Cardiac muscle cell (in vitro differentiated cells and primary cell): ENCODE measurements at regions not wholly inside any gene's neighbourhood (a gene's known extent, or its start where the extent isn't known, plus 50 kb on each side); places are given as distances from the start of the nearest gene placed in this dataset.

ENCODE experiments used
- DNase-seq, 2 donors: peaks; one replicate each; pipeline versions ENCODE4 v3.0.0 to v3.0.0-alpha.2; 2010 to 2017; ENCODE audit warnings: low read depth in 1 of 2, low spot score in 1 of 2
- H3K27ac ChIP-seq: fragments of 200-600 bp; sonication (generic); 2 replicates; pipeline ENCODE4 v1.5.1; 2016
- H3K27me3 ChIP-seq: fragments of 200-600 bp; sonication (generic); 2 replicates; pipeline ENCODE4 v1.6.0; 2016; ENCODE audit warnings: control low read depth
- H3K36me3 ChIP-seq: fragments of 200-600 bp; sonication (generic); 2 replicates; pipeline ENCODE4 v1.5.1; 2016; ENCODE audit warnings: control low read depth
- H3K4me1 ChIP-seq: fragments of 200-600 bp; sonication (generic); 2 replicates; pipeline ENCODE4 v1.8.1; 2017; ENCODE audit warnings: low read depth, mild to moderate bottlenecking, mixed run types
- H3K4me3 ChIP-seq: fragments of 200-600 bp; sonication (generic); 2 replicates; pipeline ENCODE4 v1.5.1; 2016; ENCODE audit warnings: mild to moderate bottlenecking
- H3K9me3 ChIP-seq: fragments of 200-600 bp; sonication (generic); 2 replicates; pipeline ENCODE4 v1.5.1; 2017; ENCODE audit warnings: low read depth, mild to moderate bottlenecking, control low read depth
- TF ChIP-seq, protein P1 (sequence below): IDR thresholded peaks from 2 replicates; pipeline ENCODE4 v1.5.1; 2012; ENCODE audit warnings: low read depth, mild to moderate bottlenecking, low read length

DNA sequence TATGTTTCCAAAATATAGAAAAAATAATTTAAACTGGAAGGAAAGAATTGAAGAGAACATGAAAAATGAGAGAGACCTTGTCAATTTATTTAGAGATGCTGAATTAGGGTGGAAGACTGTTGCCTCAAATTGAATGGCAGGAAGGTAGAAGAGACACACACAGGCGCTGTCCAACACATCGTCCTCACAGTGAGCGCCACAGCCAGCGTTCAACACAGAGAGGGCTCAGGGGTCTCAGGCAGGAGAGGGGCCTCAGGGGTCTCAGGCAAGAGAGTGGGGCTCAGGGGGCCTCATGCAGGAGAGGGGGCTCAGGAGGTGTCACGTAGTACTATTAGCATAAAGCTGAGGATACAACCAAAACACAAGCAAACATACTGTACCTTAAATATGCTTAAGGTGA lies 65.7 kb downstream of the TMEM18 start:
- H3K27me3 ChIP-seq, result peaks cover 27% of the 10 kb centered on the region
- H3K9me3 ChIP-seq, result no peaks in the 10 kb centered on the region
- no peaks in the 10 kb centered on the region for H3K36me3 ChIP-seq
- TF ChIP-seq, protein P1, sequence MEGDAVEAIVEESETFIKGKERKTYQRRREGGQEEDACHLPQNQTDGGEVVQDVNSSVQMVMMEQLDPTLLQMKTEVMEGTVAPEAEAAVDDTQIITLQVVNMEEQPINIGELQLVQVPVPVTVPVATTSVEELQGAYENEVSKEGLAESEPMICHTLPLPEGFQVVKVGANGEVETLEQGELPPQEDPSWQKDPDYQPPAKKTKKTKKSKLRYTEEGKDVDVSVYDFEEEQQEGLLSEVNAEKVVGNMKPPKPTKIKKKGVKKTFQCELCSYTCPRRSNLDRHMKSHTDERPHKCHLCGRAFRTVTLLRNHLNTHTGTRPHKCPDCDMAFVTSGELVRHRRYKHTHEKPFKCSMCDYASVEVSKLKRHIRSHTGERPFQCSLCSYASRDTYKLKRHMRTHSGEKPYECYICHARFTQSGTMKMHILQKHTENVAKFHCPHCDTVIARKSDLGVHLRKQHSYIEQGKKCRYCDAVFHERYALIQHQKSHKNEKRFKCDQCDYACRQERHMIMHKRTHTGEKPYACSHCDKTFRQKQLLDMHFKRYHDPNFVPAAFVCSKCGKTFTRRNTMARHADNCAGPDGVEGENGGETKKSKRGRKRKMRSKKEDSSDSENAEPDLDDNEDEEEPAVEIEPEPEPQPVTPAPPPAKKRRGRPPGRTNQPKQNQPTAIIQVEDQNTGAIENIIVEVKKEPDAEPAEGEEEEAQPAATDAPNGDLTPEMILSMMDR, result no peak
- H3K4me1 ChIP-seq, result no peaks in the 10 kb centered on the region
- DNase-seq, result peak in 1 of 2 donors; percentile 24
- no peak overlapping the region for H3K4me3 ChIP-seq
- H3K27ac ChIP-seq, result no peak overlapping the region

DNA sequence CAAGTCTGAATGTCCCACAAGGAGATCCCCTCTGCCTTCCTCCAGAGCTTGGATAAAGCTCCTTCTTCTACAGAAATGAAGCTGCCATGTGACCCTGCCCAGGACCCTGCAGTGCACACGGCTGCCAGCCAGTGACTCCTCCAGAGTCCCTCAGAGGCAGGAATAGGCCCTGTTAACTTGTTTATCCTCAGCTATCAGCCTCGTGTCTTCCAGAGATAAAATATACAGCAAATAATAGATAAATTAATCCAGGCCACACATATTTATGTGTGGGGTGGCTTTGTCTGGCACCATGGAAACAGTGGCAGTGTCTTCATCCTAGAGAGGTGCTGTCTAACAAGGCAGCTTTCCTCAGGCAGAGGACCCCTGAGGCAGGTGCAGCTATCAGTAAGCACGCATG lies 66.7 kb downstream of the TMEM18 start:
- no peak overlapping the region for H3K4me3 ChIP-seq
- H3K27ac ChIP-seq, result no peak overlapping the region
- H3K36me3 ChIP-seq, result no peaks in the 10 kb centered on the region
- H3K9me3 ChIP-seq, result no peaks in the 10 kb centered on the region
- TF ChIP-seq, protein P1, result no peak
- H3K27me3 ChIP-seq, result peaks cover 30% of the 10 kb centered on the region
- no peaks in the 10 kb centered on the region for H3K4me1 ChIP-seq
- DNase-seq, result no peak

DNA sequence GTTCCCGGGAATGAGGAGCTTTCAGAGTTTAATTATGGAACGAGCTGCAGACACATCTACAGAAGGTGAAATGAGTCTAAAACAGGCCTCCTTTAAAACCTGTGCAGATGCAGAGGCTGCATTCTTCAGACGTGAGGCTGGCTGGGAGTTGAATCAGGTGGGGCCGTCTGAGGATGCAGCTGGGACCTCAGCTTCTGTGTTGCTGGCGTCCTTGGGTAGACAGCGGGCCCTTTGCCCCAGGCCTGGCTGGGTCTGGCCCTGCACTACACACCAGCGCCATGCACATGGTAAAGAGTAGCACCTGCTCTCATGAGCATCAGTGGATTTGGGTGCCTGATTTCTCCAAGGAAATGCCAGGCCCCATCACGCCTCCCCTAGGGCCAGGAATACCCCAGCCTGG lies 67.3 kb downstream of the TMEM18 start:
- H3K4me3 ChIP-seq, result no peak overlapping the region
- H3K27me3 ChIP-seq, result peaks cover 30% of the 10 kb centered on the region
- H3K9me3 ChIP-seq, result no peaks in the 10 kb centered on the region
- H3K4me1 ChIP-seq, result no peaks in the 10 kb centered on the region
- TF ChIP-seq, protein P1, result no peak
- no peak for DNase-seq
- no peak overlapping the region for H3K27ac ChIP-seq
- no peaks in the 10 kb centered on the region for H3K36me3 ChIP-seq

DNA sequence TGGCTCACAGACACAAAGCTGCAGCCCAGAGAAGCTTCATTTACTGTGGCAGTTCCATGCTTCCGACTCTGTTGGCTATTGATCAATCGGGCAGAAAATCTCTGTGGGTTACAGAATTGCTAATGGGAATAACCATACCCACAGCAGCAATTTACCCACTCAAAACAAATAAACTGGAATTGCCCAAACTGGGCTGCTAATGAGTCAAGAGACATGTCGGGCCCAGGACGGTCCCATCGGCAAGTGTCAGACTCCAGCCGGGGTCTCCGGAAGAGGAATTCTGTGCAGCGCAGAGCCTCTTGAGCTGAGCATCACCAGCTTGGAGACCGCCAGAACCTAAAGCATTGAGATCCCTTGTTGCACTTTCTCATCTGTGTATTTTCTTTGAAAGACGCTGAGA lies 67.8 kb downstream of the TMEM18 start:
- no peak for DNase-seq
- TF ChIP-seq, protein P1, result no peak
- H3K9me3 ChIP-seq, result no peaks in the 10 kb centered on the region
- H3K27me3 ChIP-seq, result peaks cover 30% of the 10 kb centered on the region
- no peaks in the 10 kb centered on the region for H3K4me1 ChIP-seq
- no peaks in the 10 kb centered on the region for H3K36me3 ChIP-seq
- H3K27ac ChIP-seq, result no peak overlapping the region
- no peak overlapping the region for H3K4me3 ChIP-seq

DNA sequence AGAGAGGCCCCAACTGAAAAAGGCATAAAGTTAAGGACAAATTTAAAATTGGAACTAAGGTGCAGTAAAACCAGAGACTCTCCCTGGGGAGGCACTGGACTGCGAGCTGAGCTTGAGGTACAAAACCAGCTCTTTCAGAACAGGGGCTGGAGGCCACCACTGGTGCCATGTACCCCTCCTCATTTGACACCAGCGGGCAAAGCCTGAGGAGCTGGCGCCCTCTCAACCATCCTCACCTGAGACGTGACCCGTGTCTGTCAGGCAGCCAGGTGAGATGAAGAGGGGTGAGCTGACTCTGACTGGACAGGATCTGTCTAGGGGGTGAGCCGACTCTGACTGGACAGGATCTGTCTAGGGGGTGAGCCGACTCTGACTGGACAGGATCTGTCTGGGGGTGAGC lies 68.5 kb downstream of the TMEM18 start:
- no peak overlapping the region for H3K4me3 ChIP-seq
- H3K27ac ChIP-seq, result no peak overlapping the region
- no peaks in the 10 kb centered on the region for H3K4me1 ChIP-seq
- H3K27me3 ChIP-seq, result peaks cover 34% of the 10 kb centered on the region
- no peaks in the 10 kb centered on the region for H3K36me3 ChIP-seq
- no peak for DNase-seq
- H3K9me3 ChIP-seq, result no peaks in the 10 kb centered on the region
- TF ChIP-seq, protein P1, result no peak

DNA sequence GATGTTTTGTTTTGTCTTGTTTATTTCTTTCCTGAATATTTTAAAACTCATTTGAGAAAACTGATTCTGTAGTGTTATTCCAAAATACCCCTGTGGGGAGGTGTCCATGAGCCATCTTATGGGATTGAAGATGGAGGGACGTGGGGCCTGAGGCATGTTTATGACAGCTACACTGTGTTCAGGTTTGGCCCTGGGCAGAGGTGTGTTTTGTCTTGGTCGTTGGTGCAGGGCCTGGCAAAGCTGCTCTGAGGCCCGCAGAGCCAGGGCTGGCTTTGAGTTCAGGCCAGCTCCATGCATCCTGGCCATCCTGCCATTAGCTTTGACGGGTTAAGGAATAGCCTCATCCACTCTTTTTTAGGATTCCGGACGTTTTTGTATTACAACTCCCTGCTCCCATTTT lies 68.9 kb downstream of the TMEM18 start:
- peaks cover 37% of the 10 kb centered on the region for H3K27me3 ChIP-seq
- no peaks in the 10 kb centered on the region for H3K36me3 ChIP-seq
- H3K4me3 ChIP-seq, result no peak overlapping the region
- no peak for DNase-seq
- H3K9me3 ChIP-seq, result no peaks in the 10 kb centered on the region
- TF ChIP-seq, protein P1, result no peak
- no peak overlapping the region for H3K27ac ChIP-seq
- H3K4me1 ChIP-seq, result no peaks in the 10 kb centered on the region
